Activated CD8-positive, alpha-beta T cell treated with anti-CD3 and anti-CD28 coated beads for 36 hours (primary cell): ENCODE measurements at regions not wholly inside any gene's neighbourhood (a gene's known extent, or its start where the extent isn't known, plus 50 kb on each side); places are given as distances from the start of the nearest gene placed in this dataset.

Source experiments
- ATAC-seq: fragments of 200-7000 bp; cut with Tn5 transposase; one replicate; pipeline ENCODE4 v1.10.0; 2021; ENCODE audit warnings: mild to moderate bottlenecking, moderate library complexity
- CTCF ChIA-PET: fragments of 350-600 bp; sonication (Branson Sonifier 250); formaldehyde crosslinking; loops from one replicate; lab custom pipeline; 2021; ENCODE audit warnings: antibody characterized with exemption; lab: Charles Lee
- POLR2A ChIA-PET: fragments of 350-600 bp; sonication (Branson Sonifier 250); formaldehyde crosslinking; loops from one replicate; lab custom pipeline; 2021; ENCODE audit warnings: antibody characterized with exemption; lab: Charles Lee
- DNase-seq: peaks from one replicate; pipeline ENCODE4 v3.0.0-alpha.2; 2020
- H3K27ac Mint-ChIP-seq: one replicate; pipeline ENCODE4 v1.8.0; 2021; ENCODE audit warnings: mild to moderate bottlenecking, mixed read lengths
- H3K27me3 Mint-ChIP-seq: one replicate; pipeline ENCODE4 v1.8.0; 2021; ENCODE audit warnings: mixed read lengths
- H3K36me3 Mint-ChIP-seq: one replicate; pipeline ENCODE4 v1.8.0; 2021; ENCODE audit warnings: low read depth, mixed read lengths
- H3K4me1 Mint-ChIP-seq: one replicate; pipeline ENCODE4 v1.8.0; 2021; ENCODE audit warnings: low read depth, mixed read lengths
- H3K4me3 Mint-ChIP-seq: one replicate; pipeline ENCODE4 v1.8.0; 2021; ENCODE audit warnings: mild to moderate bottlenecking, moderate library complexity, mixed read lengths
- H3K9me3 Mint-ChIP-seq: one replicate; pipeline ENCODE4 v1.8.0; 2021; ENCODE audit warnings: mixed read lengths
- intact Hi-C: fragments of 100-400 bp; cut with micrococcal nuclease; formaldehyde crosslinking; loops from one replicate; pipeline ENCODE4 v1.10.0; 2022
- TF ChIP-seq, protein P1 (sequence below): fragments of 200-600 bp; IDR thresholded peaks from one replicate; pipeline ENCODE4 v1.8.0; 2022; ENCODE audit warnings: antibody characterized with exemption, mild to moderate bottlenecking

DNA sequence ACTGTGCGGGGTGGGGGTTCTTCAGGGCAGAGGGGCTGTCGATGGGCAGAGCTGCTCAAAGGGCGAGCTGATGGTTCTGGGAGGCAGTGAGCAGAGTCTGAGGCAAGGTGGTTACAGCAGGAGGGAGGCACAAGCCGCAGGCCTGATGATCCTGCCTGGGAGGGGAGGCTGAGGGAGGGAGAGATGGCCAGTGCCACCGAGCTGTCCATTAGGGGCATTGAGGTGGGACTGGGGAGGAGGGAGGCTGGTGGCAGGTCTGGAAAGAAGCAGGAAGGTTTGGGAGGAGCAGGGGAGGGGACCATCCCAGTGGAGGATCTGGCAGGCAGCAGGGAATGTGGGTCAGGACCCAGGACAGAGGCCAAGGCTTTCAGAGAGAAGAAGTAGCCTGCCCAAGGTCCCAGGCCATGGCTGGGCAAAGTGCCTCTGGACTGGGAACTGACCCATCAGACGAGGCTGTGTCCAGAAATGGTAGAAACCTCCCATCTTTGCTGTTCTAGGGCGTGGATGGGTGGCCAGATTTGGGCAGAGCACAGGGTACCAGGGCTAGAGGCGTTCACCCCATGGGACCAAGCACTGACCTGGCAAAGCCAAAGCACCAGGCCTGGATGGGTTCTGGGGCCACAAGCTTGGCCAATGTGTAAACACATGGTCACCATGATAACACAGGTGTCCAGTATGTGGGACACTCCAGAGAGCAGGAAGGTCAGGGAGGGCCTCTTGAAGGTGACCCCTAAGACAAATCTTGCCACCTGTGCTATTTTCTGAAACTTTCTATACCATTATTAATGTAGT lies 55.5 kb downstream of the INHBB start:
- ATAC-seq (no peak), DNase-seq (no peak)
- Mint-ChIP-seq H3K27me3 (peaks cover 5% of the 10 kb centered on the region), H3K4me3 (no peak overlapping the region), H3K9me3 (no peaks in the 10 kb centered on the region), H3K36me3 (no peaks in the 10 kb centered on the region), H3K27ac (no peak overlapping the region), H3K4me1 (no peaks in the 10 kb centered on the region)
- TF ChIP-seq, protein P1, sequence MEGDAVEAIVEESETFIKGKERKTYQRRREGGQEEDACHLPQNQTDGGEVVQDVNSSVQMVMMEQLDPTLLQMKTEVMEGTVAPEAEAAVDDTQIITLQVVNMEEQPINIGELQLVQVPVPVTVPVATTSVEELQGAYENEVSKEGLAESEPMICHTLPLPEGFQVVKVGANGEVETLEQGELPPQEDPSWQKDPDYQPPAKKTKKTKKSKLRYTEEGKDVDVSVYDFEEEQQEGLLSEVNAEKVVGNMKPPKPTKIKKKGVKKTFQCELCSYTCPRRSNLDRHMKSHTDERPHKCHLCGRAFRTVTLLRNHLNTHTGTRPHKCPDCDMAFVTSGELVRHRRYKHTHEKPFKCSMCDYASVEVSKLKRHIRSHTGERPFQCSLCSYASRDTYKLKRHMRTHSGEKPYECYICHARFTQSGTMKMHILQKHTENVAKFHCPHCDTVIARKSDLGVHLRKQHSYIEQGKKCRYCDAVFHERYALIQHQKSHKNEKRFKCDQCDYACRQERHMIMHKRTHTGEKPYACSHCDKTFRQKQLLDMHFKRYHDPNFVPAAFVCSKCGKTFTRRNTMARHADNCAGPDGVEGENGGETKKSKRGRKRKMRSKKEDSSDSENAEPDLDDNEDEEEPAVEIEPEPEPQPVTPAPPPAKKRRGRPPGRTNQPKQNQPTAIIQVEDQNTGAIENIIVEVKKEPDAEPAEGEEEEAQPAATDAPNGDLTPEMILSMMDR: no peak
- POLR2A ChIA-PET: no interaction called here
- intact Hi-C loops: no loop called here
- CTCF ChIA-PET: interaction anchor here (1.7 kb wide), 1 partner anchor 58 kb away, joined by 4 read pairs; no protein-coding TSS in a partner anchor

DNA sequence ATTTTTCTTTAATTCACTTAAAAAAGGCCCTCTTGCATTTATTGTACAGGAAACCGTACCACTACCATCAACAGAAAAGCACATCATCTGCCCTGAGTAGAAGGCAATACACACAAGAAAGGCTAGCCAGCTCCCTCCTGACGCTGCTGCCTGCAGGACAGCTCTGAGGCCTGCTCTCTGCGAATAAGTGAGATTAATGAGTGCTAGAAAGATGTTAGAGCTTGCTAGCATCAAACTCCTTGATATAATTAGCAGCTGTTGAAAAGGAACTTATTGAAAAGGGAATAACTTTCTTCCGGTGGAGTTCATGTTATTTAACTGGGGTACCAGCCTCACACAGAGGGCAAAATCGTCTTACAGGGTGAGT lies 56.1 kb downstream of the INHBB start:
- H3K9me3 Mint-ChIP-seq: no peaks in the 10 kb centered on the region
- H3K4me1 Mint-ChIP-seq: no peaks in the 10 kb centered on the region
- ChIA-PET POLR2A (no interaction called here), CTCF (no interaction called here)
- DNase-seq: no peak
- no peak for ATAC-seq
- intact Hi-C loops: no loop called here
- TF ChIP-seq, protein P1: no peak
- H3K27ac Mint-ChIP-seq: no peak overlapping the region
- H3K4me3 Mint-ChIP-seq: no peak overlapping the region
- peaks cover 5% of the 10 kb centered on the region for H3K27me3 Mint-ChIP-seq
- no peaks in the 10 kb centered on the region for H3K36me3 Mint-ChIP-seq

DNA sequence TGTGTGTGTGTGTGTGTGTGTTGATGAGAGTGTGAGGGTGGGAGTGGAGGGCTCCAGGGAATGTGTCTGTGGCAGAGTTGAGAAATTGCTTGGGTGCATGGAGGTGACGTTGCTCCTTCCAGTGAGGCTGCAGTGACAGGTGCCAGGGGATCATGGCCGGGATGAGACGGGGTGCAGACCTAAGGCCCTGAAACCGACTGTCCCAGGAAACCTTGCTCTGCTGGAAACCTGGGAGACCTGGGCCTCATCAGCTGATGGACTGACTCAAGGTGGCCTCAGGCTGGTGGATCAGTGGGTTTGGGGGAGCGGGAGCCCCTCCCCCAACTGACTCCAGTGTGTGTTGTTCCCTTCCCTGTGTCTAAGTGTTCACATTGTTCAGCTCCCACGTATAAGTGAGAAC lies 56.6 kb downstream of the INHBB start:
- ATAC-seq (no peak), DNase-seq (no peak)
- Mint-ChIP-seq H3K4me1 (no peaks in the 10 kb centered on the region), H3K9me3 (peaks cover 1% of the 10 kb centered on the region), H3K36me3 (no peaks in the 10 kb centered on the region), H3K27me3 (peaks cover 5% of the 10 kb centered on the region), H3K27ac (no peak overlapping the region), H3K4me3 (no peak overlapping the region)
- POLR2A ChIA-PET: no interaction called here
- intact Hi-C loops: no loop called here
- TF ChIP-seq, protein P1: no peak
- CTCF ChIA-PET: no interaction called here

DNA sequence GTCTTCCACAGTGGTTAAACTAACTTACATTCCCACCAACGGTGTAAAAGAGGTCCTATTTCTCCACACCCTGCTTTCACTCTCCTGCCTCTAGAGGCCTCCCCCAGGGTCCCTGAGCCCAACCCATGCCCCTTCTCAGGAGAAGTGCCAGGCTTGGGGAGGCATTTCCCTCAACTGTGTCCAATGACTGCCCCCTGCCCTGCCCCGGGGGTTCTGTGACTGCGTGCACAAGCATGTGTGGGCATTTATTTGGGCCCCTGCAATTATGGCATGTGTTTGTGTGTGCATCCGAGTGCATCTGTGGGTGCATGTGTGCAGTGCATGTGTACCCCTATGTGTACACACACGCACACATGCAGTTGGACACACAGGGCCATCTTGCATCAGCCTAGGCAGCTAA lies 57.3 kb downstream of the INHBB start:
- TF ChIP-seq, protein P1: no peak
- Mint-ChIP-seq H3K27me3 (peaks cover 5% of the 10 kb centered on the region), H3K4me3 (no peak overlapping the region), H3K9me3 (peaks cover 2% of the 10 kb centered on the region), H3K36me3 (no peaks in the 10 kb centered on the region), H3K27ac (no peak overlapping the region), H3K4me1 (no peaks in the 10 kb centered on the region)
- ATAC-seq: no peak
- DNase-seq: no peak
- CTCF ChIA-PET: no interaction called here
- intact Hi-C loops: no loop called here
- POLR2A ChIA-PET: no interaction called here

DNA sequence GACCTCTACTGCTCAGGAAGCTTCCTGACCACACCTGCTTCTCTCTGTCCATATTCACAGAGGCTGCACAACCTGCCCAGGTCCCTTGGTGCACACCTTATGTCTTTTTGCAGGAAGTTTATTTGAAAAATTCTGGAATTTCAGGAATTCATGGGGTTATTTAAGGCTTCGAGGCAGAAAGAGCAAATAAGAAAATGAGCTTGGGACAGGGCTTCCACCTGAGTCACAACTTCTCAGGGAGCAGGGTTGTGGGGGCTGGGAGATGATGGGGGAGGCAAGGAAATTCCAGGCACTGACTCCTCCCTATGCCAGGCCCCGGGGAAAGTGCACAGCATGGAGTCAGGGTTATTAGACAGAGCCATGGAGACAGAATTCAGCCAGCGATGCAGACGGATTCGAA lies 57.7 kb downstream of the INHBB start:
- CTCF ChIA-PET: no interaction called here
- H3K36me3 Mint-ChIP-seq: no peaks in the 10 kb centered on the region
- peaks cover 2% of the 10 kb centered on the region for H3K9me3 Mint-ChIP-seq
- DNase-seq: no peak
- POLR2A ChIA-PET: no interaction called here
- no peak overlapping the region for H3K27ac Mint-ChIP-seq
- peaks cover 5% of the 10 kb centered on the region for H3K27me3 Mint-ChIP-seq
- no peak overlapping the region for H3K4me3 Mint-ChIP-seq
- TF ChIP-seq, protein P1: no peak
- no peak for ATAC-seq
- intact Hi-C loops: no loop called here
- H3K4me1 Mint-ChIP-seq: no peaks in the 10 kb centered on the region
